ENCODE measurements at regions not wholly inside any gene's neighbourhood (a gene's known extent, or its start where the extent isn't known, plus 50 kb on each side); places are given as distances from the start of the nearest gene placed in this dataset.

DNA sequence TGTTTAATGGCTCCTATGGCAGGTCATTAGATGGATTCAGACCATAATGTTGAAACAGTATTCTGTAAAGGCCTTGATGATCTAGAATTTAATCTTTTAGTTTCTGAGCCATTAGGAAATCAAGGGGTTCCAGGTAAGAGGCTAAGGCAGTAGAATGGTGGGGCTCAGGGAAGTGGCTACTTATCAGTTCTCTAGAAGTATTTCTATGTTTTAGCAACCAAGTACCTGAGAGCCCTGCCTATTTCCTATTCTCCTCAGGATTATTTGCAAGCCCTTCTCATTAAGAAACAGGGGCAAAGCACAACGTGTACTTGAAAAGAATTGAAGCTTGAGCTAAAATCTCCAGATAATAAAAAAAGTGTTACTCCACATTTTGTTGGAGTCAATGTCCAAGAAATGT lies 646.5 kb downstream of the RNF144B start:
- no peak for TF ChIP-seq ZFX (IDR thresholded peaks at IDR 0.05; ENCODE audit: borderline replicate concordance)
- TF ChIP-seq, protein P1, sequence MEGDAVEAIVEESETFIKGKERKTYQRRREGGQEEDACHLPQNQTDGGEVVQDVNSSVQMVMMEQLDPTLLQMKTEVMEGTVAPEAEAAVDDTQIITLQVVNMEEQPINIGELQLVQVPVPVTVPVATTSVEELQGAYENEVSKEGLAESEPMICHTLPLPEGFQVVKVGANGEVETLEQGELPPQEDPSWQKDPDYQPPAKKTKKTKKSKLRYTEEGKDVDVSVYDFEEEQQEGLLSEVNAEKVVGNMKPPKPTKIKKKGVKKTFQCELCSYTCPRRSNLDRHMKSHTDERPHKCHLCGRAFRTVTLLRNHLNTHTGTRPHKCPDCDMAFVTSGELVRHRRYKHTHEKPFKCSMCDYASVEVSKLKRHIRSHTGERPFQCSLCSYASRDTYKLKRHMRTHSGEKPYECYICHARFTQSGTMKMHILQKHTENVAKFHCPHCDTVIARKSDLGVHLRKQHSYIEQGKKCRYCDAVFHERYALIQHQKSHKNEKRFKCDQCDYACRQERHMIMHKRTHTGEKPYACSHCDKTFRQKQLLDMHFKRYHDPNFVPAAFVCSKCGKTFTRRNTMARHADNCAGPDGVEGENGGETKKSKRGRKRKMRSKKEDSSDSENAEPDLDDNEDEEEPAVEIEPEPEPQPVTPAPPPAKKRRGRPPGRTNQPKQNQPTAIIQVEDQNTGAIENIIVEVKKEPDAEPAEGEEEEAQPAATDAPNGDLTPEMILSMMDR (IDR thresholded peaks at IDR 0.05), result no peak
- H3K27ac ChIP-seq, result no peak overlapping the region

DNA sequence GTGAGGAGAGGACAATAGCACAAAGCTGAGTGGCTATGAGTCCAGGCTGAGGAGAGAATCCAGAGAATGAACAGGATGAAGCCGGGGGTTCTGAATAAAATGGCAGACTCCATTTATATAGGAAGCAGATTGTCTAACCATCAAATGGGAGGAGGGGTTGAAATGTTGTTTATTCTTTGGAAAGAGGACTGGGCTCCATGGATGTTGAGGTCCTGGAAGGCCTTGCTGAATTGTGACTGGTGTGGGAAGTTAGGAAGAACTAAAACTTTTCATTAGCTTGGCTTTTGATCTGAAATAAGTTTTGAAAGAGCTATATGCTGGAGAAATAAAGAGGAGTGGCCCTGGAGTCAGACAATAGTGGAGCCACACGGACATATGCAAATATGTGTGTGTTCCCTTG lies 647.8 kb downstream of the RNF144B start:
- TF ChIP-seq, protein P1 (IDR thresholded peaks at IDR 0.05), result no peak
- no peak for TF ChIP-seq ZFX (IDR thresholded peaks at IDR 0.05; ENCODE audit: borderline replicate concordance)
- no peak overlapping the region for H3K27ac ChIP-seq

DNA sequence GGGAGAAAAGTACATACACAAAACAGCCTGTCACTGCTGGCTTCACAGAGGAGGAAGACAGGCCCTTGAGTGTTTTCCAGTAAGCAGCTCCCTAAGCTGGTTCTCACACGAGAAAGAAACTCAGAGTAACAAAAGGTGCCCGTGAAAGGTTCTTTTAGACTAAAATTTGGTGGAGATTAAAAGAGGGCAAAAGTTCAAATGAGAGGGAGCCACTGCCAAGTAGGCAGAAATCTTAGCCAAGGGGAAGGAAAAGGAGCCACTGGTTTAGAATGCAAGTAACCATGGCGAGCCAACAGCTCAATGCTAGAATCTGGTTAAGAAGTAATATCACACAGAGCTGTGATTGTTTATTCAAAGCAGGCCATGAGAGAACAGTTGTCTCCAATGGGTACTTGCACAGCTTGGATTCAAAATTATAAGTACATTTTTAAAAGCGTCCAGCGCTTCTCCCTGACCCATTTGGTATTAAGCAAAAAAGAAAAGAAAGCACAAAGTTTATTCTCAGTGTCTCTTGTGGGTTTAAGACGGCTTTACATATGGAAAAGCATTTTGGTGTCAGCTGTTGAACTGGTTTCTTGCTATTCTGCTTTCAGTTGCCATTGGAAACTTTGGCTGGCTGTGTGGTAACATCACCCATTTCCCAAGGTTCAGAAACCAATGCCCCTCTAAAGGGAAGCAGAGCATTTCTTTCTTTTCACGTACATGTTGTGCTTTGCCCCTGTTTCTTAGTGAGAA lies 648.5 kb downstream of the RNF144B start:
- no peak overlapping the region for H3K27ac ChIP-seq
- TF ChIP-seq ZFX (IDR thresholded peaks at IDR 0.05; ENCODE audit: borderline replicate concordance), result no peak
- TF ChIP-seq, protein P1 (IDR thresholded peaks at IDR 0.05), result no peak

DNA sequence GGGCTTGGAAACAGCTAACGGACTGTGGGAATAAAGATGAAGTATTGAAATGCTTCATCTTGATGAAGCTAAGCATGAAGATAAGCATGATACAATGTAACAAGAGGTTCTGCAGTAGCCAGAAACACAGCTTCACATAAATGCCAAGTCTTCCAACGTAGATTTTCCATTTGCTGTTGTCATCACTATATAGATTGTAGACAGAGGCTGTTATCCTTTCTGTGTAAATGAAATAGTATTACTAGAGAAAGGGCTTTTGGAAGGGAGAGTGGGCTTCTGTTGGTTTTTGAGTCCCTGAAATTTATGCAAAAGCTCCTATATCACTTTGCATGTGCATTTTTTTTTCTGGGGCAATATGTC lies 649.0 kb downstream of the RNF144B start:
- no peak overlapping the region for H3K27ac ChIP-seq
- no peak for TF ChIP-seq ZFX (IDR thresholded peaks at IDR 0.05; ENCODE audit: borderline replicate concordance)
- TF ChIP-seq, protein P1 (IDR thresholded peaks at IDR 0.05), result no peak

DNA sequence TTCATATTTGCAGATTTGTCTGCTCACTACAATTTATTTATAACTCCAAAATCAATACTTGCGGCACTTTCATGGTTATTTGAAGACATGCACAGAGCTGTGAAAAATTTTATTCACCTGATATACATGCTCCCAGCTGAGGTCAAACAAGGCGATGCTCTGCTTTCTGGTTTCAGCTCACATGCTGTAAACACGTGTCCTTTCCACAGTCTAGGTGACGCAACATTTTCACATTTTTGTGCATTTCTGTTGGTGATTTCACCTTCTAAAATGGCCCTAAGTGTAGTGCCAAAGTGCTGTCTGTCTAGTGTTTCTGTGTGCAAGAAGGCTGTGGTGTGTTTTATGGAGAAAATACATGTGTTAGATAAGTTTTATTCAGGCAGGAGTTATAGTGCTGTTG lies 650.5 kb downstream of the RNF144B start:
- no peak overlapping the region for H3K27ac ChIP-seq
- TF ChIP-seq ZFX (IDR thresholded peaks at IDR 0.05; ENCODE audit: borderline replicate concordance), result no peak
- TF ChIP-seq, protein P1 (IDR thresholded peaks at IDR 0.05), result no peak

DNA sequence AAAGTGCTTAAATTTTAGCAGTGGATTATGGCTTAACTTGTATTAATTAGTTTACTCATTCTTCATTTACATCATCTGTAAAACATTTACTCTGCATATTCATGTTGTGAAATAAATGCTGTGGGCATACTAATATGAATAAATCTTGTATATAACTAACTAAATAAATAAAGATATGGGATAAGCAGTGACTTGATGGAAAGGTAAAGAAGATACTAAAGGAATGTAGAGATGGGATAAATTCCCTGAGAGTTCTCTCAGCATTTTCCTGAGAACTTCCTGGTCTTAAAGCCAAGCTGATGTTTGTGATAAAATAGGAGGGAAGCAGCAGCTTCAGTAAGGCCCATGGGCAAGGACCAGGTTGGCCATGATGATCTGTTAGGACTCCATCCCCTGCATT lies 652.1 kb downstream of the RNF144B start:
- no peak overlapping the region for H3K27ac ChIP-seq
- no peak for TF ChIP-seq ZFX (IDR thresholded peaks at IDR 0.05; ENCODE audit: borderline replicate concordance)
- TF ChIP-seq, protein P1 (IDR thresholded peaks at IDR 0.05), result no peak

DNA sequence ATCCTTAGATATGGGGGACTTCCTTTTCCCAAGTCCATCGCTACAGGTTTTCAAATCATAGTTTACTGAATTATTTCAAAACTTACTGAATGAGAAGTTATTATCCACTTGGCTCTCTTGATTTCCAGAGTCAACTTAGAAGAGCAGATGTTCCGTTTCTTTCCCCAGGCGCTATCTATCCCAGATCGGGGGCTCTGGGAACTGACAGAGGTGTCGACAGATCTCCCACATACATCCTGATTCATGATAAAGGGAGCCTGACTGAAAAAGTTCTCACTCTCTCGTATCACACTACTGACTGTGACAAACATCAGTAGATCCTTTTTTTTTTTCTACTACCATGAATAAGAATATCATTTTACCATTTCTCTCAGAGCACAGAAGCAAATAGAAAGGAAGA lies 654.8 kb downstream of the RNF144B start:
- no peak overlapping the region for H3K27ac ChIP-seq
- TF ChIP-seq, protein P1 (IDR thresholded peaks at IDR 0.05), result no peak
- TF ChIP-seq ZFX (IDR thresholded peaks at IDR 0.05; ENCODE audit: borderline replicate concordance), result no peak
